DOHH2 (cell line): ENCODE measurements at regions not wholly inside any gene's neighbourhood (a gene's known extent, or its start where the extent isn't known, plus 50 kb on each side); places are given as distances from the start of the nearest gene placed in this dataset.

Experiments used
- EZH2phosphoT487 ChIP-seq: fragments of 200-600 bp; sonication (generic); IDR thresholded peaks from 2 replicates; pipeline ENCODE4 v1.6.1; 2017; ENCODE audit warnings: borderline replicate concordance, mild to moderate bottlenecking, antibody characterized with exemption, low read length, moderate library complexity, mixed read lengths
- TF ChIP-seq, protein P1 (sequence below): fragments of 200-600 bp; sonication (generic); IDR thresholded peaks from one replicate; pipeline ENCODE4 v1.5.1; 2014; ENCODE audit warnings: antibody characterized with exemption, mild to moderate bottlenecking, low read depth, low read length; ENCODE audit not compliant: poor library complexity, severe bottlenecking

DNA sequence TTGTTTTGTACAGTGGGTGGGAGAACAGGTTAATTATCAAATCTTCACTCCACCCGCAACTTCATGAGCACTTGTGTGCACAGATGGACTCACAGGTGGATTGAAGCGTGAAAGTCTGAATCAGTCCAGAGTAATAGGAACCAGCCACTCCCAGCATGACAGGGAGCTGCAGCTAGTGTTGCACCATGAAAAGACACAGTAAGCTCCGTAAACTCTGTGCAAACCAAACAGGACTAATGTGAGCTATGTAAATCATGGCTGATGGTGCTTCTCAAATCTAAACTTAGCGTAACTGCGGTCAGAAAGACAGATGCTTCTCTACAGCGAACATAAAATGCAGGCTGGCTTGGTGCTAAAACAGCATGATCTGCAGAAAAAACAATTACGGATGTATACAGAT, 114.4 kb downstream of the CENPF start:
- TF ChIP-seq, protein P1, sequence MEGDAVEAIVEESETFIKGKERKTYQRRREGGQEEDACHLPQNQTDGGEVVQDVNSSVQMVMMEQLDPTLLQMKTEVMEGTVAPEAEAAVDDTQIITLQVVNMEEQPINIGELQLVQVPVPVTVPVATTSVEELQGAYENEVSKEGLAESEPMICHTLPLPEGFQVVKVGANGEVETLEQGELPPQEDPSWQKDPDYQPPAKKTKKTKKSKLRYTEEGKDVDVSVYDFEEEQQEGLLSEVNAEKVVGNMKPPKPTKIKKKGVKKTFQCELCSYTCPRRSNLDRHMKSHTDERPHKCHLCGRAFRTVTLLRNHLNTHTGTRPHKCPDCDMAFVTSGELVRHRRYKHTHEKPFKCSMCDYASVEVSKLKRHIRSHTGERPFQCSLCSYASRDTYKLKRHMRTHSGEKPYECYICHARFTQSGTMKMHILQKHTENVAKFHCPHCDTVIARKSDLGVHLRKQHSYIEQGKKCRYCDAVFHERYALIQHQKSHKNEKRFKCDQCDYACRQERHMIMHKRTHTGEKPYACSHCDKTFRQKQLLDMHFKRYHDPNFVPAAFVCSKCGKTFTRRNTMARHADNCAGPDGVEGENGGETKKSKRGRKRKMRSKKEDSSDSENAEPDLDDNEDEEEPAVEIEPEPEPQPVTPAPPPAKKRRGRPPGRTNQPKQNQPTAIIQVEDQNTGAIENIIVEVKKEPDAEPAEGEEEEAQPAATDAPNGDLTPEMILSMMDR, result no peak
- TF ChIP-seq EZH2phosphoT487, result no peak
